ENCODE measurements at regions not wholly inside any gene's neighbourhood (a gene's known extent, or its start where the extent isn't known, plus 50 kb on each side); places are given as distances from the start of the nearest gene placed in this dataset.
"Not testable (repeated sequence)": the region's sequence is repeated elsewhere in the genome, so short reads cannot be mapped to it uniquely, and the experiment has no call there.

GRCh38 chr5:130616161-130616560 lies 548.9 kb downstream of the HINT1 start:
- ATAC-seq (no peak), DNase-seq (ENCODE audit: low spot score) (no peak)

GRCh38 chr5:130605234-130605633 lies 559.8 kb downstream of the HINT1 start:
- no peak for ATAC-seq

DNA sequence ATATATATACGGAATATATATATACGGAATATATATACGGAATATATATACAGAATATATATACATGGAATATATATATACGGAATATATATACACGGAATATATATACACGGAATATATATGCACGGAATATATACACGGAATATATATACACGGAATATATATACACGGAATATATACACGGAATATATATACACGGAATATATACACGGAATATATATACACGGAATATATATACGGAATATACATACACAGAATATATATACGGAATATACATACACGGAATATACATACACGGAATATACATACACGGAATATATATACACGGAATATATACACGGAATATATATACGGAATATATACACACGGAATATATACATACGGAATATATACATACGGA lies 568.4 kb downstream of the HINT1 start:
- ATAC-seq; DNase-seq (ENCODE audit: low spot score): not testable (repeated sequence)

More at GRCh38 chr5:130605234-130605633, 559.8 kb downstream of the HINT1 start:
- no peak for DNase-seq (ENCODE audit: low spot score)

DNA sequence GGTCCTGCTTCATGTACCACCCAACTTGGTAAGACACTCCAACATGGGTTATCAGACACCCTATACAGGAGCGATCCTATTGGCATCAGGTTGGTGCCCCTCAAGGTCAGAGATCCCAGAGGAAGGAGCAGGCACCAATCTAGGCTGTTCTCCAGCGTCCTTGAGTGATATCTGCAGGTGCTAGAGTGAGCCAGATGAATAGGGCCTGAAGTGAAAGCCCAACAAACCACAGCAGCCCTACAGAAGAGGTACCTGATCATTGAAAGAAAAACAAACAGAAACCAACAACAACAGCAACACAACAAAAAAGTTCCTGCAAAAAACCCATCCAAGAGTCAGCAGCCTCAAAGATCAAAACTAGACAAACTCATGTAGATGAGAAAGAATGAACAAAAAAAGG lies 584.8 kb downstream of the HINT1 start:
- ATAC-seq, result no peak
- DNase-seq (ENCODE audit: low spot score), result no peak

- no peak for ATAC-seq
- no peak for DNase-seq (ENCODE audit: low spot score)
These were observed 586.7 kb downstream of the HINT1 start for GRCh38 chr5:130578354-130578753.

DNA sequence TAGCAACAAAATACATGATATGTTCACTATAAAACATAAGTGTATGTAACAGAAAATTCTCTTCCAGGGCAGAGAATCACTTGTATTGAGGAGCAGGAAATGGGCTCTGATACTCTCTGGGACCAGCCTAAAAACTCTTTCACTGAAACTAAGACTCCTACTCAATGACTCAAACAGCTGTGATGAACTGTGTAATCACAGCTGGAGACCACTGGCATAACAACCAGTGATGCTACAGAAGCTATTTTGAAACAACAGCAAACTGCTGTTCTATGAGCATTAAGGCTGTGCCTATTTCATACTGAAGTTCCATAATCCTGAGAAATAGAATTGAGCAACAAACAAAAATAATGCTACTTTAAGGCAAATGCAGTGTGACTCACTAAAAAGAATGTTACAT lies 594.0 kb downstream of the HINT1 start:
- ATAC-seq (no peak), DNase-seq (ENCODE audit: low spot score) (no peak)

DNA sequence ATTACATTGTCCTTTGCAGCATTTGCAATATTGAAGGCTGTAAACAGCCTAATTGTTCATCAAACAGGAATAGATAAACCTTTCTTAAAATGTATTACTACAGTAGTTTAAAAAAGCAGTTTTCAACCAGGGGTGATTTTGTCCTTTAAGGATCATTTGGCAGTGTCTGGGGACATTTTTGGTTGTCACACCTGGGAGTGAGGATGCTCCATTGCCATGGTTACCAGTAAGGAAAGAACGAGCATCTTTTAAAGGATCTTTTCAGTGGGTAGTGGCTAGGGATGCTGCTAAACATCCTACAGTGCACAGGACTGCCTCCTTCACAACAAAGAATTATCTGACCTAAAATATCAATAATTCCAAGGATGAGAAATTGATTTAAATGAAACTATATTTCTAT lies 596.3 kb downstream of the HINT1 start:
- DNase-seq (ENCODE audit: low spot score) (no peak), ATAC-seq (no peak)

DNA sequence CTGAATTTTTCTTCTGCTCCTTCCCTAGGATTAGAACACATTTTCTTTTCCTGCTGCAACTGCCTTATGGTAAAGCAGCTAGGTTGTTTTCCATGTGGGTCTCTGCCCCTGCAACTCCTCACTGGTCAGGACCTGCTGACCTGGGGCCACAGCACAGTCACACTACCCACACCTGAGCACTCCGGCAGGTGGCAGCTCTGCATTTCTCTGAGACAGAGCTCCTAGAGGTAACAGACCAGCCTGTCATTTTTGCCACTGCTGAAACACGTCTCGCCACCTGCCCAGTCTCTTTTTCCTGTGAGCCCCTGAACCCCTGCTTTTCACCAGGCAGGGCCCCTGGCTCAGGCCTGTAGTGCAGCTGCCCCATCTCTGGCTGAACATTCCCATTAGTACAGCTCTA lies 609.6 kb downstream of the HINT1 start:
- DNase-seq (ENCODE audit: low spot score), result no peak
- ATAC-seq, result no peak

DNA sequence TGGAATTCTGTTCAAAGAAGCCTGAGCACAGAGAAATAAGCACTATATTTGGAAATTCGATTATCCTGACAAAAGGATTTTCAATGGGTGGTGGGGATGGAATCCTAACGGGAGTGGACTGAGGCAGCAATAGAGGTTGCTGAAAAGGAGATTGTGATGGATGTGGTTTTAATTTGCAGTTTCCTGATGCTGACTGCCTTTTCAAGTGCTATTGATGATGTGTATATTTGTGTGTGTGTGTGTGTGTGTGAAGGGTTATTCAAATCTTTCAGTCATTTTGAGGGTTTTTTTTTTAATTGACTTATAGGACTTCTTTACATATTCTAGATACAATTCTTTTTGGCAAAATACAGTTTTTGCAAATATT lies 614.5 kb downstream of the HINT1 start:
- no peak for ATAC-seq

GRCh38 chr5:130549884-130550561 lies 615.0 kb downstream of the HINT1 start:
- ATAC-seq (no peak), DNase-seq (ENCODE audit: low spot score) (no peak)

More for the DNA sequence above, 614.5 kb downstream of the HINT1 start:
- DNase-seq (ENCODE audit: low spot score), result no peak

GRCh38 chr5:130546211-130546610 lies 618.8 kb downstream of the HINT1 start:
- DNase-seq (ENCODE audit: low spot score) (no peak), ATAC-seq (no peak)

DNA sequence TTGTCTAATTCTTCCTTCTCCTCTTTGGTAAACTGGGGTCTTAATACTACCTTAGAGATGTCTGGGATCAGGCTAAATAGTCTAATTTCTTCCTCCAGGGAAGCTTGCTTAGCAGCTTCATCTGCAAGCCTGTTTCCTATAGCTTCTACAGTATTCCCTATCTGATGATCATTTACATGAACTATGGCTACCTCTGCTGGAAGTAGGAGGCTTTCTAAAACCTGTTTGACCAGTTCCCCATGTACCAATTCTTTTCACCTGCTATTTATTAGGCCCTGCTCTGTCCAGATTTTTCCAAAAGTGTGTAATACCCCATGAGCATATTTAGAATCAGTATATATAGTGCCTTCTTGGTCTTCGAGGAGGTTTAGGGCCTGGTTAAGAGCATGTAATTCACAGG lies 619.8 kb downstream of the HINT1 start:
- ATAC-seq (no peak), DNase-seq (ENCODE audit: low spot score) (no peak)

- no peak for ATAC-seq
- no peak for DNase-seq (ENCODE audit: low spot score)
These were observed 623.3 kb downstream of the HINT1 start for GRCh38 chr5:130541617-130542221.

DNA sequence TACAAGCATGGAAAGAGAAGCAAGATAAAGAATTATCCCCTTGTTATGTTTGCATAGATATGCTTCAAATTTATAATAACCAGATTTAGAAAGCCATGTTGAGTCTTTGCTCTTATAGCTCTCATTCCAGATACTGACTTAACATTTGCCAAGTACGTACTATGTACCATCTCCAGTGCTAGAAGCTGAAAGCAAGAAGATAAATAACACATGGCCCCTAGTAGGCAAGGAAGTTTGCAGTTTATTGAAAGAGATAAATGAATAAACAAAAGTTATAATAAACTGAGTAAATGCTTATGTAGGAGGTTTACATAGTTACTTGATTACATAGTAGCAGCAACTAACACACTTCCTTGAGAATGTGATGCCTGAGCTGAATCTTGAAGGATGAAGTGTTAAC lies 628.4 kb downstream of the HINT1 start:
- no peak for ATAC-seq

GRCh38 chr5:130532786-130533185 lies 628.5 kb downstream of the CHSY3 start:
- DNase-seq (ENCODE audit: low spot score) (no peak), ATAC-seq (no peak)

More for the DNA sequence above, 628.4 kb downstream of the HINT1 start:
- DNase-seq (ENCODE audit: low spot score), result no peak

GRCh38 chr5:130529511-130530485 lies 625.5 kb downstream of the CHSY3 start:
- DNase-seq (ENCODE audit: low spot score), result no peak
- no peak for ATAC-seq

DNA sequence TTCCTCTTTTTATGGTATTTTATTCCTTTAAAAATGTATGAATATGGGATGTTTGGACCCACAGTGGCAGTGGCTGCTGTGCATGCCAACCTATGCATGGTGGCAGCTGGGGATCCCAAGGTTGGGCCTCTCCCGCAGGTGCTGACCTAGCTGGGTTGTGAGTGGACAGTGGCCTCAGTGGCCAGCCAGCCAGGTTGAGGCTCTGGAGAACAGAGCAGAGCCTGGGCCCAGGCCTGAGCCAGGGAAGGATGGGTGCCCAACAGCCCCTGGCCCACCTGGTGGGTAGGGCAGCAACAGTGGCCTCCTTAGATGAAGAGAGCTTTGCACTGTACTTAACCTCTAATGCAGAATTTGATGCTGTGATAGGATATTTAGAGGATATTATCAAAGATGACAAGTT lies 624.8 kb downstream of the CHSY3 start:
- DNase-seq (ENCODE audit: low spot score), result no peak
- no peak for ATAC-seq

- DNase-seq (ENCODE audit: low spot score) (no peak), ATAC-seq (no peak)
These were observed 624.2 kb downstream of the CHSY3 start for GRCh38 chr5:130528474-130528873.

- ATAC-seq (no peak), DNase-seq (ENCODE audit: low spot score) (no peak)
These were observed 622.4 kb downstream of the CHSY3 start for GRCh38 chr5:130526708-130527107.

DNA sequence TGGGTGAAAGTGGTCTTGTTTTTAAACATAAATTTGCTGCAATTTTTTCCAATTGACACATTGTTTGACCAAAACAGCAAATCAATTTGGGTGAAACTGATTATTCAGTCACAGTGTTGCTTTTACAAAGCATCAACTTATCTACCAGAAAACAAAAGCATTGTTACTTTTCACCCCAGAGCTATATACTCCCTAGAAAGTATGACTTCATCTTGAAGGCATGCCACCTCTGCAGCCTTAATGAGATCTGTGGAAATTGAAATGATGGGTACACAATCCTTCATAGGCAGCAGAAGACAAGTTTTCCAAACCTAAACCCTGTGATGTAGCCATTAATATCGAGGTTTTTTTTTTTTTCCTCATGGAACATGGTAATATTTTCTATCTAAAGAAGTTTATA lies 615.9 kb downstream of the CHSY3 start:
- ATAC-seq, result no peak
- DNase-seq (ENCODE audit: low spot score), result no peak

- ATAC-seq (no peak), DNase-seq (ENCODE audit: low spot score) (no peak)
These were observed 610.9 kb downstream of the CHSY3 start for GRCh38 chr5:130514984-130515690.

Measured in left lobe of liver (tissue), 2 donors.